Fibroblast of lung (primary cell): ENCODE measurements at regions not wholly inside any gene's neighbourhood (a gene's known extent, or its start where the extent isn't known, plus 50 kb on each side); places are given as distances from the start of the nearest gene placed in this dataset.

Experiments used
- CTCF ChIP-seq, 2 donors: IDR thresholded peaks in 1 of 2; conservative IDR thresholded peaks in 1 of 2; 1 replicate in 1 of 2; 2 replicates in 1 of 2; pipeline ENCODE4 v1.5.1; 2011 to 2012; ENCODE audit warnings: low read length in 2 of 2, control low read depth in 1 of 2, inconsistent platforms in 1 of 2, low read depth in 1 of 2, mild to moderate bottlenecking in 1 of 2
- EZH2 ChIP-seq: IDR thresholded peaks from 2 replicates; pipeline ENCODE4 v1.5.1; 2012; ENCODE audit warnings: low read length, control low read depth, mild to moderate bottlenecking; ENCODE audit errors: missing control alignments

GRCh38 chr14:65243766-65244442, 141.6 kb upstream of the MAX start:
- TF ChIP-seq CTCF (conservative IDR thresholded peaks at IDR 0.05 in 1 of 2, IDR thresholded peaks at IDR 0.05 in 1 of 2; ENCODE audit: low read depth in 1 of 2, low read length in 2 of 2) (no peak), EZH2 (no peak)
